Pons (tissue), 1 donor: ENCODE measurements at regions not wholly inside any gene's neighbourhood (a gene's known extent, or its start where the extent isn't known, plus 50 kb on each side); places are given as distances from the start of the nearest gene placed in this dataset.

Source experiments
- DNase-seq: peaks from one replicate; pipeline ENCODE4 v3.0.0-alpha.2; 2016; ENCODE audit warnings: low spot score

DNA sequence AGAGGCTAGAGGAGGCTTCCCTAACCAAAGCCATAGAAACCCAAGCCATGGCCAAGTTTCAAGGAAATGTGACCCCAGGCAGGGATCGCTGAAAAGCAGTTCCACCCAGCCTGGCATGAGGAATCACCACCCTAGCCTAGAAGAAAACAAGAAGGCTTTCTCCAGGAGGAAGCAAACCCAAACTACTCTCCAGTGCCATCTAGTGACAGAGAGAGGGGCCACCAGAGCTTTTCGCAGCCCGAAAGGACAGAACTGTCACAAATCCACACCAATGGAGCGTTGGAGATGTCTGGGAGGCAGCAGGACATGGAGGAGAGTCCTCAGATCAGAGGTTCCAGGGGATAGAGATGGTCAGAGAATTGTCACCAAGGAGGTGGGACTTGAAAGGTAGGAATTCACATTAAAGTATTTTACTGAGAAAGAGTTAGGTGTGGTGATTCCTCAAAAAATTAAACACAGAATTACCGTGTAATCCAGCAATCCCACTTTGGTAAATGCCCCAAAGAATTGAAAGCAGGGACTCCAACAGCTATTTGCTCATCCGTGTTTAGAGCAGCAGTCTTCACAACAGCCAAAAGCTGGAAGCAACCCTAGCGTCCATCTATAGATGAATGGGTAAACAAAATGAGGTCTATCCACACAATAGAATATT, 67.3 kb upstream of the NUP50 start:
- DNase-seq, result peak; percentile 72

DNA sequence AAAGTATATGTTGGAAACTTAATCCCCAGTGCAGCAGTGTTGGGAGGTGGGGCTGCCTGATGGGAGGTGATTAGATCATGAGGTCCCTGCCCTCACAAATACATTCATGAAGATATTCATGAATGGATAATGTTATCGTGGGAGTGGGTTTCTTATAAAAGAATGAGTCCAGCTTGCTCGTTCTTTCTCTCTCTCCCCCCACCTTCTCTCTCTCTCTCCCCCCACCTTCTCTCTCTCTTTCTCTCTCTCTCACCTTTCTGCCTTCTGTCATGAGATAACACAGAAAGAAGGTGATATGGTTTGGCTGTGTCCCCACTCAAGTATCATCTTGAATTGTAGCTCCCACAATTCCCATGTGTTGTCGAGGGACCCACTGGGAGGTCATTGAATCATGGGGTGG, 66.7 kb upstream of the NUP50 start:
- no peak for DNase-seq

DNA sequence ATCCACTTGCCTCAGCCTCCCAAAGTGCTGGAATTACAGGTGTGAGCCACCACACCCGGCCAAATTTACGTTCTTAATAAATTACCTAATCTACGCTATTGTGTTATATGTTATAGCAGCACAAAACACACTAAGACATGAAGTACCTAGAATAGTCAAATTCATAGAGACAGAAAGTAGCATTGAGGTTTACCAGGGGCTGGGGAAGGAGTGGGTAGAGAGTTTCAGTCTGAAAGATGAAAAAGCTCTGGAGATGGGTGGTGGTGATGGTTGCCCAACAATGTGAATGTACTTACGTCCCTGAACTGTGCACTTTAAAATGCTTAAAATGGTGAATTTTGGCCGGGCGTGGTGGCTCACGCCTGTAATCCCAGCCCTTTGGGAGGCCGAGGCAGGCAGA, 65.7 kb upstream of the NUP50 start:
- DNase-seq, result no peak

DNA sequence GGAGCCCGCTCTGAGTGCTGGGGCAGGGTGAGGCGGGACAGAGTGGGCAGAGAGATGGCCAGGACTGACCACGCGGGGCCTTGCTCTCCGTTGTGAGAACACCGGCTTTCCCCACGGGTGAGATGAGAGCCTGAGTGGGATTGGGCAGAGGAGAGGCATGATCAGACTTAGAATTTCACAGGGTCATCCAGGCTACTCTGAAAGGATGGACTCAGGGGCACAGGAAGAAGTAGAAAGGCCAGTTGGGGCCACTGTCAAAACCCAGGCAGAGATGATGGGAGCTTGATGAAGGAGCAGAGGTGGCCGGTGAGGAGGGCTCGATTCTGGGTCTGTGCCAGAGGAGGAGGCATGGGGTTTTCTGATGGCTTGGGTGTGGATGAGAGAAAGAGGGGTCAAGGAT, 63.8 kb upstream of the NUP50 start:
- DNase-seq, result no peak

DNA sequence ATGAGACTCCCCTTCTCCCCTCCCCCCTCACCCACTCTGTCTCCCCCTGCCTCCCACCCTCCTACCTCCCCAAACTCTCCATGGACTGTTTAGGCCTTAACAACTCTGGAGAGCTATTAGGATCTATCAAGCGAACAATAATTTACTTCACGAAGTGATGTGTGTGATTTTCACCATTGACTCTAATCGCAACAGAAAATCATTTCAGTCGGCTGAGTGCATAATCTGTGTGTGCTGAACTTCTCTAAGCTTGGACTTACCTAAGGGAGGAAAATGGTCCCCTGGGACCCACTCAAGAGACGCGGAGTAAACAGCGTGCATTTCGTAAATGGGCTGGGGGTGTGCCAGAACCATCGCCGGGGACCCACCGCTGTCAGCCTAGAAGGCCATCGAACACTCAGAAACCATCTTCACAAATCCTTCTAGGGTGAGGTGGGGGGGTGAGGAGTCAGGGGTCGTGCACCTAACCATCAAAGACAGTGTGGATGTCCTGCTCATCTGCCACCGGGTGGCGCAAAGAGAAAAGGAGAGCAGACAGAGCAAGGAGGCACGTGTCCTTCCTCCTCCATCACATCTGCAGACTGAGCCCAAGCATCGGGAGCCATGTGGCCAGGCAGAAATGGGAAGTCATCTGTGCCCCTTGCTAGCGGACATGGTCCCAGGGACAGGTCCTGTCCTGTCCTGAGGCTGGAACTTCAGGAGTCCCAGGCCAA, 62.1 kb upstream of the NUP50 start:
- peak; percentile 81 for DNase-seq

DNA sequence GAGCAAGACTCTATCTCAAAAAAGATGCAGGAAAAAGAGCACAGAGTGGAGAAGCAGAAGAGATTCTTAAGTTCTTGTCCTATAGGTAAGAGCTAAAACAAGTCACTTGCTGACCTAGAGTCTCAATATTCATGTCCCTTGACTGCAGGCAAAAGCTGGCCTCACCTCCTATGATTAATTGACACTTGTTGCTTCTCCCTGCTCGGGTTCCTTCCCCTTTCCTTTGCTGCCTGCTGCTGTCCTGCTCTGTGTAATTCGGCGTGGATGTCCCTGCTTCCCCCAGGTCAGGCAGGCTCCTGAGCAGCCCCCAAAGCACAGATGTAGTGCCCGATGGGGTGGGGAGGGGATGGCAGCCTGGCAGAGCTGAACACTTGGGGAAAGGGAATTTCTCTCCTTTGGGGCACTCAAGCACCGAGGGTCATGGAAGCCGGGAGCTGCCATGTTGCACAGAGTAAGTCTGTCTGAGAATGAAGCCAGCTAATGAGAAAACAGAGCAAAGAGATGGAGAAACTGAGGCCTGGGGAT, 60.8 kb upstream of the NUP50 start:
- no peak for DNase-seq

DNA sequence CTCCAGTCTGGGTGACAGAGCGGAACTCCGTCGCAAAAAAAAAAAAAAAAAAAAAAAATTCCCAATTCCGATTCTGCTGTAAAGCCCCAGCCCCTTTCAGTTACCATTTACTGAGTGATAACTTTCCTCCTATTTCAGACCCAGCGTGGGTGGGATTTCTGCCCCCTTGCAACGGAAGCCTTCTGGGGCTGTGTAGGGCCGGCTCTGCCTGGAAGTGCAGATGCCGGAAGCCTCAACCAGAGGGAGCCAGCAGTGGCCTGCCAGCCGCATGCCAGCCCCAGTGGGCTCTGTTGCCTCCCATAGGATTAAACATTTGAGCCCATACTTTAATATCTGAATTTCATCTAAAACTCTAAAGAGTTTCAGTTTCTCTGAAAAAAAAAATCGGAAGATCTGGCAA, 60.0 kb upstream of the NUP50 start:
- DNase-seq, result no peak

DNA sequence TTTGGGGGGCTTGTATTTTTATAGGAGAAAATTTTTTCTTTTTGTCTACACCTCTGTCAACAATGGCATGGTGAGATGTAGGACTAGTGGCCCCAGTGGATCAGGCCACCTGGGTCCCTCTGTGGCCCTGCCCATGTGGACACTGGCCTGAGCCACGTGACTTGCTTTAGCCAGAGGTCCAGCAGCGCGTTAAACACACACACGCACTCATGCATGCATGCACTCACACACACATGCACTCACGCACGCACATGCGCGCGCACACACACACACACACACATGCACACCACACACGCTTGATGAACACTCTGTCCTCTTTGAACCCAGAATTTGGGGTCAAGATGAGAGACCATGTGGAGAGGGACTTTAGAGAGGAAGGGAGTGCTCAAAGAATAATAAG, 59.4 kb upstream of the NUP50 start:
- no peak for DNase-seq

DNA sequence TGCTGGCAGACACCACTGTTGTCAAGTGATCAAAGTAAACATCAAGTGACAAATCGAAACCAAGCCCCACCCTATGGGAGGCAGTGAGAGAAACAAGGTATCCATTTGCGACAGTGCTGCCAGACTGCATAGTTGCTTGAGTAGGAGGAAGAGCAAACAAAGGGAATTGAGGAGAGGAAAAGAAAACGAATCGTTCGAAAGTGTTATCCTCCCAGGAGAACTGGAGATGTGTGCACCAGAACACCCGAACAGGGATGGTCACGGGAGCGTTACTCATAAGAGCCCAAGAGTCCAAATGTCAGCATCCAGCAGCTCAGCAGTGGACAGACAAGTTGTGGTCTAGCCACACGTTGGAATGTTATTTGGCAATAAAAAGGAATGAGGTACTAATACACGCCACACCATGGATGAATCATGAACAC, 58.4 kb upstream of the NUP50 start:
- DNase-seq, result no peak

DNA sequence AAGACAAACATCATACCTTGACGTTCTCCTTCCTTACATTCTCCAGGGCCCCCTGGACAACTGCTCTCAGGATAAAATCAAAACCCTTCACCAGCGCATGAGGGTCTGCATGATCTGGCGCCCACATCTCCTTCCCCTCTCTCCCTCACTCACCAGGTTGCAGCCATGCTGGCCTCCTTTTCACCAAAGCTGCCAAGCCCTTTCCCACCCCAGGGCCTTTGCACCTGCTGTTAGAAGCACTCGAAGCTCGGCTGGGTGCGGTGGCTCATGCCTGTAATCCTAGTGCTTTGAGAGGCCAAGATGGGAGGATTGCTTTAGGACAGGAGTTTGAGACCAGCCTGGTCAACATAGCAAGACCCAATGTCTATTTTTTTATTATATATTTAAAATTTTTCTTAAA, 56.1 kb upstream of the NUP50 start:
- no peak for DNase-seq

DNA sequence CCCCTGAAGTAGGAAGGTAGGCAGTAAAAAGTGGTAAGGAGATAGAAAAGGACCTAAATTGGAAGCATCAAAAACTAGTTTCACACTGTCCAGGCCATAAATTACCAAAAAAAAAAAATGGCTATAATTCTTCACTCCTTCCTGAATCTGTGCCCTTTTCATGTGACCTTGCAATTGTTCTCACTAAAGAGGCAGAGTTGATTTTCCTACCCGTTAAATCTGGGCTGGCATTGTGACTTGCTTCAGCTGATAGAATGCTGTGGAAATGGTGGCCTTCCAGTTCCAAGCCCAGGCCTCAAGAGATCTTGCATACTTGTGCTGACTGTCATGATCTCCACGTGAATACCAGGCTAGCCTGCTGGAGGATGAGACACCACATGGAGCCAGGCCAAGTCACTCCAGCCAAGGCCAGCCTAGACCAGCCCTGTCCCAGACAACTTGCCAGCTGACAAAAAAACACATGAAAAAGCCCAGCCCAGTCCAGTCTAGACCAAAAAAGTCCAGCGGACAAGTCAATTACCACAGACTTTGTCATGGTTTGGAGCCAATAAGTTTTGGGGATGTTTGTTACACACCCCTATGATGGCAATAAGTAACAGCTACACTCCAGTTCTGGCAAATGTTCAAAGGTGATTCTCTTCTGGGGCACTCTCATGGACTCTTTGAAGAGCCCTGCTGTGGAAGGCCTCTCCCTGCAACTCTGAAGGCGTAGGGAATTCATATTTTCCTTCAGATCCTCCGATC, 51.4 kb upstream of the NUP50 start:
- no peak for DNase-seq
